SK-N-MC (cell line): ENCODE measurements at regions not wholly inside any gene's neighbourhood (a gene's known extent, or its start where the extent isn't known, plus 50 kb on each side); places are given as distances from the start of the nearest gene placed in this dataset.

ENCODE experiments used
- EZH2 ChIP-seq: fragments of 200-600 bp; sonication (generic); IDR thresholded peaks from one replicate; pipeline ENCODE4 v1.6.1; 2017; ENCODE audit warnings: antibody characterized with exemption
- FOXP2 ChIP-seq: optimal IDR thresholded peaks from 2 replicates; pipeline ENCODE3; 2011; ENCODE audit warnings: mild to moderate bottlenecking, moderate library complexity; ENCODE audit not compliant: insufficient read depth; ENCODE audit errors: extremely low read length, control extremely low read depth
- POLR2AphosphoS5 ChIP-seq: IDR thresholded peaks from 2 replicates; pipeline ENCODE4 v1.6.1; 2012; ENCODE audit warnings: mild to moderate bottlenecking, low read depth, low read length, borderline replicate concordance

DNA sequence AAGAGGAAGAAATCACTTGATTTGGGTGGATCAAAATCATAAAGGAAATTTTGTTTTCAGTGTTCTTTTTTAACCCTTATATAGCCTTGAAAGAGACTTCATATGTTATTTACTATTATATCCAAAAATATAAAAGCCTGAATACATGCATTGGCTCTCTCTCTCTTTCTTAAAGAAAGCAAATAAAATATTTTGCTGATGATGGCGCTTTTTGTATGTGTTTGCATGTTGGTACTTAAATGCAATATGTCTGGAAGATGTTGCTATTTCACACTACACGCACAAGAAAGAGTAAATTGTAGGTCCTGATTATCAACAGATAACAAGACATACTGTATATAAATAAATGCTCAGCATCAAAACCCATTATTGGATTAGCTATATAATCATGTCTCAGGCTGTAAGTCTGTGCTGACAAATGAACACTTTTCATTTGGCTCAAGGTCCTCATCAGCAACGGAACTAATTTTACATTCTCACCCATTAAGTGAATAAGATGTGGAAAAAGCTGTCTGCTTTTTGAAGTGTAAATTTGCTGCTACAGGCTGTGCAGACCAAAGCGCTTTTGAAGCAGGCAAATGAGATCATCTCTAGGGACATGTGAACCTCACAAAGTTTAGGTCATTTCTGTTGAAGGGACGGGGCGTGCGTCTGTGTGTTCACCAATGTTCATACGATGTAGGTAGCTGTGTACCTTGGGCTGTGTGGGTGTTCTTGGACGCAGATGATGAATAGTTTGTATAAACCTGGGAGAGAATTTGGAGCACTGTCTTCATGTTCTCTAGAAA is 122.4 kb upstream of the LMO4 start:
- TF ChIP-seq POLR2AphosphoS5 (no peak), FOXP2 (no peak), EZH2 (no peak)
